GM18502 (cell line): ENCODE measurements at regions not wholly inside any gene's neighbourhood (a gene's known extent, or its start where the extent isn't known, plus 50 kb on each side); places are given as distances from the start of the nearest gene placed in this dataset.
A peak's percentile ranks its signal among the peaks of the same experiment; 100 is the strongest.
"Not testable (repeated sequence)": the region's sequence is repeated elsewhere in the genome, so short reads cannot be mapped to it uniquely, and the experiment has no call there.

Experiments used
- ATAC-seq: cut with Tn5 transposase; IDR thresholded peaks from one replicate; pipeline ENCODE4 v1.9.1; 2021; ENCODE audit warnings: mild to moderate bottlenecking; ENCODE audit not compliant: unreplicated experiment, poor library complexity

DNA sequence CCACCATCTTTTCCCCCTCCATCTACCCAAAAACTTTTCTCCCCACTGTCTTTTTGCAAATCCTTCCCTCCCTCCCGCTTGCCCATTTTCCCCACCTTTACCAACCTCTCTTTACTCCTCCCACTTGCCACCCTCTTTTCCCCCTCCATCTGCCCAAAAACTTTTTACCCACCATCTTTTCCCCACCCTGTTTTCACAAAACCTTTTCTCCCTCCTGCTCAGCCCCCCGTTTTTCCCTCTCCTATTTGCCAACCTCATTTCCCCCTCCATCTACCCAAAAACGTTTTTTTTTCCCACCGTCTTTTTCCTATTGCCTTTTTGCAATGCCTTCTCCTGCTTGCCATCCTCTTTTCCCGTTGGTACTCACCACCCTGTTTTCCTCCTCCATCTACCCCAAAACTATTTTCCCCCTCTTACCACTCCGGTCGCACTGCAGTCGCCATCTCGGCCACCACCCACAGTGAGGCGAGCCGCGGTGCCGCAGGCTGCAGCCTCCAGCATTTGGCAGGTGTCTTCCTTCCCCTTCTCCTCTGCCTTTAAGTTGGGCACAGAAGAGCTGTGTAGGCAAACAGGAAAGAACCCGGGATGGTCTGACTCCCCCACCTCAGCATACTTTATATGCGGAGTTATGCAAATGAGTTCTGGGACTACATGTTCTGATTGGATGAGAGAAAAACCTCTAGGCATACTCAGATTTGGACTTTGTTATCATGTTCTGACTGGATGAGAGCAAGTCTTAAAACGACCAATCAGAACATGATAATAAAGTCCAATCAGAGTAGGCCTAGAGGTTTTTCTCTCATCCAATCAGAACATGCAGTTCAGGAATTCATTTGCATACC, 121.2 kb upstream of the VPREB1 start:
- ATAC-seq, result no peak

DNA sequence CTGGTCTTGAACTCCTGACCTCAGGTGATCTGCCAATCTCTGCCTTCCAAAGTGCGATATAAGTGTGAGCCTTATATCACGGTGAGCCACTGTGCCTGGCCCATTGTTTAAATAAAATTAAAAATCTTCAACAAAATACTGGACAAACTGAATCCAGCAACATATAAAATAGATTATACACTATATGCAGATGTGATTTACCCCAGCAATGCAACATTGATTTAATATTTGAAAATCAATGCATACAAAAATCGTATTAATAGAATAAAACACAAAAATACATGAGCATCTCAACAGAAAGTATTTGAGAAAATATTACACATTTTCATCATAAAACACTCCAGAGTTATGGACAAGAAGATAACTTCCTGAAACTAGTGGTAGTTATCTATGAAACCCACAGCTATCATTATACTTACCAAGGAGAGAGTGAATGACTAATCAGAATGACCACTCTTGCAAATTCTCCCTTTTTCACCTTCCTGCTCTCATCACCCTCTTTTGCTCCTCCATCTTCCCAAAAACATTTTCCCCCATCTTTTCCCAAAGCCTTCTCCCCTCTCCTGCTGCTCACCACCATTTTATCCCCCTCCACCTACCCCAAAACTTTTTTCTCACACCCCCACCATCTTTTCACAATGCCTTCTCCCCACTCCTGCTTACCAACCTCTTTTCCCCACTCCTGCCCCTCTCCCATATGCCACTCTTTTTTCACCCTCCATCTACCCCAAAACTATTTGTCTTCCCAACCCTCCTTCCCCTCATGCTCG, 122.1 kb upstream of the VPREB1 start:
- no peak for ATAC-seq

- no peak for ATAC-seq
These were observed 123.1 kb upstream of the VPREB1 start for GRCh38 chr22:22121445-22121844.

DNA sequence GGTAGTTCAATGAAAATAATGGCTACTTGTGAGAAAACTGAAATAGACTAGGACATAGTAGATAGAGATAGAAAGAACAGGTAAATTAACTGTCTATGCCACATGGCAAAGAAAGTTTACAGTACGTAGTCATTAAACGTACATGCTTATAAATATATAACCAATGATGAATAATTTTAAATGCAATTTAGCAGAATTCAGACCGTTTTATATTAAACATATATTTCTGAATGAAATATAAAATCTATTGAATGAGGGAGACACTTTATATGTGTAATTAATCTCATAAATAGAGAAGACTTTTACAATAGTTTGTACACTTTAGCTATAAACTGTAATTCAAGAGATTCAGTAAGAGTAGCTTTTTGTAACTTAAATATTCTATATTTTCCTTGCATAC, 124.4 kb upstream of the VPREB1 start:
- no peak for ATAC-seq

DNA sequence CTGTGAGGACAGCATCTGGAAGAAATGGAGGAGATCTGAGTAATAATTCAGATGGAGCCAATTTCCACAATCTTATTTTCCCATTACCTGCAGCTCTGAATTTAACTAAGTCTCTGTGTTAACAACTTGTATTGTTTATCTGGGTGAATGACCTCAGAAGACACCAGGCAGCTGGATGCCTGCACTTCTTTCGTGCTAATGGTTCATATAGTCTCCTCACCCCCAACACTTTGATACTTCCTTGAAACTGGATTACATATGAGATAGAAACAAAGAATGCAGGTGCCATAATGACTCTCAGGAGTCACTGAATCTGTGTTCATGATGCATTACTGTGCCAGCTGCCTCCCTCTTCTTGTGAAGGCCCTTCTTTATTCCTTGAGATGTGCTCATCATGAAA, 125.6 kb upstream of the VPREB1 start:
- ATAC-seq, result no peak

DNA sequence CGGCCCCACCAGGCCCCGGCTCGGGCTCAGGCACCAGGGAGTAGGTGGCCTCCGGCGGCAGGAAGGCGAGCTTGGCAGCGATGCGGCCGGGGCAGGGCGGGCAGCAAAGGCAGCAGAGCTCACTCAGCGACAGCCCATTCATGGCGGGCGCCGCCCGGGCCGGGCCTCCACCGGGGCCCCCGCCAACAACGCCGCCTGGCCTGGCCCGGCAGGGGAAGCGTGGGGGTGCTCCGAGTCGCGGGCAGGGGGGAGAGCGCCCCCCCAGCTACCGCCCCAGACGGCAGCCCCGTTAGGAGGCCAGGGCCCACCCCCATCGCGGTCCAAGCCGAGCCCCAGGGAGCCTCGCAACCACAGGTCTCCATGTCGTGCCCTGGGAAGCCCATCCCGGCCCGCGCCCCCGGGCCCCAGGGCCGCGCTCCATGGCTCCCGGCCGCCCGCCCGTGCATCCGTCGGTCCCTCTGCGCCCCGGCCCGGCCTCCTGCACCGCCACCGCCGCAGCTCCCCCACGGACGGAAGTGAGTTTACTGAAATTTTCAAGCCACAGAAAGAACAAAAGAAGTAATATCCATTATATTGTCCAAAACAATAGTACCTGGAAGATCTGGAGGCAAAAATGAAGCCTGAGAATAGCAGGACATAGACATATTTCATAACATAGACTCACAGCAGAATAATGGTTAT, 126.6 kb upstream of the VPREB1 start:
- ATAC-seq, result not testable (repeated sequence)

DNA sequence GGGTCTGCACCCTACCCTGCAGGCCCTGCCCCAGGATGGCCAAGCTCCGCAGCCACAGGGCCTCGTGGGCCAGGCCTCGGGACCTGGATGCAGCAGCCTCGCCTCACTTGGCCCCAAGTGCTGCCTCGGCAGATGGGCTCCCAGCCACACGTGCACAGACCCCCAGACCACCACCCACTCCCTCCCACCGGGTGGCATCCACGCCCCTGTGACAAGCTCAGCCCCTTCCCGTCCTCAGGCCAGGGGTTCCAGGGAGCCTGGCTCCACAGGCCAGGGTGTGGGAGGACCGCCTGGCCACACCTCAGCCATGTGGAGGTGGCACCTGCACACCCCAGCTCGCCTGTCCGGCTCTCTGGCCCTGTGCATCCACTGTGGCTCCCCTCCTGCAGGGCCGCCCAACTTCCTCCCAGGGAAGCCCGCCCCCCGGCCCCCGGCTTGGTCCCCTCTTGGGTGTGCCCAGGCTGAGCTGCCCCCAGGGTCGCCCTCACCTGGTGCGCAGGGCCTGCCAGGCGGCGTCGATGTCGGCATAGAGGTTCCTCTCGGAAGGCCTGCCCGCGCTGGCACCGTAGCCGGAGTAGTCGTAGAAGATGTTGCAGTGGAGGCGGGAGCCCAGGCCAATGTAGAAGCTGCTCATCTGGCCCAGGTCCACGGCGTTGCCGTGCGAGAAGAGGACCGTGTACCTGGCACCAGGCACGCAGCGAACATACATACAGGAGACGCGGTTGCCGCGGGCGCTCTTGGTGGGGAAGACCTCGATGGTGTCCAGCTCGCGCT, 127.4 kb upstream of the VPREB1 start:
- ATAC-seq, result not testable (repeated sequence)

DNA sequence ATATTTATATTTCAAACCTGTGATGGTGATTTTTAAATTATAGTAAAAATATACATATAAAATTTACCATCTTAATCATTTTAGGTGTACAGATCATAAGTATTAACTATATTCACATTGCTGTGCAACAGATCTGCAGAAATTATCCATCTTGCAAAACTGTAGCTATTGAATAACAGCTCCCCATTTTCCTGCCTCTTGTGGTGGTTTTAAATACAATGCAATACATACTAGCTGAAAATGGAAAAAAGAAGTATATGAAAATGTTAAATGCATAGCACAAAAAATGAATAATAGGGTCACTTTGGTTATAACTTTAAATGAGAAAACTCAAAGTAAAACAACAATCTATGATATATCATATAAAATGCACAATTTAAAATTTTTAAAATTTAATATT, 130.9 kb upstream of the VPREB1 start:
- no peak for ATAC-seq

GRCh38 chr22:22112533-22113294, 130.1 kb upstream of the TOP3B start:
- no peak for ATAC-seq

- ATAC-seq, result no peak
These were observed 129.4 kb upstream of the TOP3B start for GRCh38 chr22:22111983-22112382.

GRCh38 chr22:22111267-22111751, 128.7 kb upstream of the TOP3B start:
- ATAC-seq, result peak; percentile 66

GRCh38 chr22:22110548-22111266, 128.1 kb upstream of the TOP3B start:
- ATAC-seq, result peak; percentile 95

GRCh38 chr22:22109693-22110466, 127.3 kb upstream of the TOP3B start:
- ATAC-seq, result no peak

GRCh38 chr22:22106855-22107254, 124.3 kb upstream of the TOP3B start:
- no peak for ATAC-seq

GRCh38 chr22:22105364-22105763, 122.8 kb upstream of the TOP3B start:
- ATAC-seq, result no peak

DNA sequence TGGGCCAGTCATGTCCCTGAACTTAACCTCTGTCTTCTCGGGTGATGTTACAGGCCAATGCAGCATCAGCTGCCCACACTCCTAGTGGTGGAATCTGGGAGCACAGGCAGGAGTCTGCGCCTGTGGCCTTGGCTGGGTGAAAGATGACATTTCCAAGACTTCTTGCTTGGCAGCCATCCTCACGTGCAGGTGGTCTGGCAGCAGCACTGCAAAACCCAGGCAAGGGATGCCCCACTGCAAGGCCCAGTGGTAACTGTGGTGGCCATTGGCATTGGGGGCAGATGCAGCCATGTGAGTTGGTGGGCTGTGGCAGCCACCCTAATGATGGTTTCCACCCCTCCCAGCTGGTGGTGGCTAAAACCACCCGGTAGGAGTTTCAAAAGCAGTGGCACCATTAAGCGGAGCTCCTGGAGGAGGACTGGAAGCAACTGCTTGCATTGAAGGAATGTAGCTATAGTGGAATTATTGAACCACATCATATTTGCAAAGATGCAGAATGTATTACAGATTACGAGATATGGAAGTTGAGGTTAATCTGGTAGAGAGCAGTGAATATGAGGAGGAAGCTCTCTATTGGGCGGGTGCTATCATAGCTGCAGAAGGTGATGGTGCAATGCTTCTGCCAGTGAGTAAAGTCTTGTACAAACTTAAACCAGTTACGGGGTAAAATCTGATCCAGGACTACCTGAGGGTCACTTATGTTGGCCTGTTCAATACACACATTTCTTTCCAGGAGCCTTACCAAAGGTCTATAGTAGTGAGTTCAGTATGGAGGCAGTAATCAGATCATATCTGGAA, 120.7 kb upstream of the TOP3B start:
- ATAC-seq, result no peak
